ENCODE measurements at regions not wholly inside any gene's neighbourhood (a gene's known extent, or its start where the extent isn't known, plus 50 kb on each side); places are given as distances from the start of the nearest gene placed in this dataset.
A peak's percentile ranks its signal among the peaks of the same experiment; 100 is the strongest.

DNA sequence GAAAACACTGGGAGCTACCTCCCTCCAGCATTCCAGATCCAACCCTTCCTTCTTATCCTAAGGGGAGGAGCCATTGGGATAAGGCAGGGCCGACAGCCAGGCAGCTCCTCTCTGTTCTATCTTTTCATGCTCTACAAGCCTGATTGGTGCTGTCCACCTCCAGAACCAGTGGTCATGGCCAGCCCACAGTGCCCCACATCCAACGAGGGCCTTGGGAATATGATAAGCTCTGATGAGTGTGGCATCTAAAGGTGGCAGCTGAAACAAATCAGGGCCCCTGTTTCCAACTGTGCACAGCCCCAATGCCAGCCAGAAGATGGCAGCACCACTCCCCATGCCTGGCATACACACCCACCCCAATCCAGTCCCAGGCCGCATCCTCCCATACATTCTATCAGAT, 329.3 kb downstream of the C1D start:
- no peaks in the 10 kb centered on the region for H3K79me2 ChIP-seq (ENCODE audit: control insufficient read depth, insufficient read depth, low read length)
- no TSS peak for BruUV-seq (replicated peaks)
- ChIA-PET RAD21 (ENCODE audit: unreplicated experiment) (interaction anchor here (1.4 to 2.5 kb wide), 2 partner anchors 298 to 559 kb away, joined by 3 to 14 read pairs; no protein-coding TSS in a partner anchor), CTCF (interaction anchor here (0.7 to 3.5 kb wide), 10 partner anchors 8 to 298 kb away, joined by 3 to 43 read pairs (median 4); no protein-coding TSS in a partner anchor), SMC1A (ENCODE audit: uncharacterized antibody, unreplicated experiment) (interaction anchor here (1.0 to 1.8 kb wide), 5 partner anchors 10 to 558 kb away, joined by 3 to 13 read pairs (median 4); no protein-coding TSS in a partner anchor), POLR2A (no interaction called here)
- no peak overlapping the region for H3K4me2 ChIP-seq (ENCODE audit: control insufficient read depth, insufficient read depth)
- in situ Hi-C loops (cut with MboI) (no loop called here), intact Hi-C loops (cut with micrococcal nuclease; ENCODE audit: unreplicated experiment) (loop anchor here (1.0 to 5.0 kb wide), 2 partner anchors 109 to 298 kb away; no protein-coding TSS in a partner anchor)
- H3K9ac ChIP-seq (ENCODE audit: control insufficient read depth, insufficient read depth, low read length), result no peak overlapping the region
- H4K20me1 ChIP-seq (ENCODE audit: control insufficient read depth, insufficient read depth), result no peaks in the 10 kb centered on the region
- ATAC-seq (peak; percentile 83), DNase-seq (ENCODE audit: low read depth, low spot score) (no peak), FAIRE-seq (no peak)
- WGBS (ENCODE audit: insufficient coverage, insufficient replicate concordance, low lambda C conversion rate, missing lambda C conversion rate), result 0% methylated on average over 3 of the region's 3 CpGs
- H3K9me3 ChIP-seq (replicated peaks; ENCODE audit: control insufficient read depth, insufficient read depth, low read length), result no peaks in the 10 kb centered on the region
- H3K27me3 ChIP-seq (replicated peaks in 1 of 2; ENCODE audit: control insufficient read depth in 2 of 2, insufficient read depth in 2 of 2, low read length in 1 of 2), result 0 out of 4 replicates have a peak, but pooled peaks cover 0 to 1% of the 10 kb centered on the region in 2 experiments
- H3K36me3 ChIP-seq (ENCODE audit: control insufficient read depth in 2 of 2, insufficient read depth in 2 of 2, low read length in 1 of 2), result no peaks in the 10 kb centered on the region
- no peak overlapping the region for H2AFZ ChIP-seq (ENCODE audit: control insufficient read depth, low read depth, low read length)
- no peak overlapping the region for H3K27ac ChIP-seq (ENCODE audit: control insufficient read depth, insufficient read depth)
- no peak overlapping the region for H3K4me3 ChIP-seq
- no peaks in the 10 kb centered on the region for H3K4me1 ChIP-seq (ENCODE audit: control insufficient read depth, insufficient read depth, low read length)
- no peak for TF ChIP-seq JUND (IDR thresholded peaks at IDR 0.05; ENCODE audit: low read depth, low read length)
- TF ChIP-seq, protein P1, sequence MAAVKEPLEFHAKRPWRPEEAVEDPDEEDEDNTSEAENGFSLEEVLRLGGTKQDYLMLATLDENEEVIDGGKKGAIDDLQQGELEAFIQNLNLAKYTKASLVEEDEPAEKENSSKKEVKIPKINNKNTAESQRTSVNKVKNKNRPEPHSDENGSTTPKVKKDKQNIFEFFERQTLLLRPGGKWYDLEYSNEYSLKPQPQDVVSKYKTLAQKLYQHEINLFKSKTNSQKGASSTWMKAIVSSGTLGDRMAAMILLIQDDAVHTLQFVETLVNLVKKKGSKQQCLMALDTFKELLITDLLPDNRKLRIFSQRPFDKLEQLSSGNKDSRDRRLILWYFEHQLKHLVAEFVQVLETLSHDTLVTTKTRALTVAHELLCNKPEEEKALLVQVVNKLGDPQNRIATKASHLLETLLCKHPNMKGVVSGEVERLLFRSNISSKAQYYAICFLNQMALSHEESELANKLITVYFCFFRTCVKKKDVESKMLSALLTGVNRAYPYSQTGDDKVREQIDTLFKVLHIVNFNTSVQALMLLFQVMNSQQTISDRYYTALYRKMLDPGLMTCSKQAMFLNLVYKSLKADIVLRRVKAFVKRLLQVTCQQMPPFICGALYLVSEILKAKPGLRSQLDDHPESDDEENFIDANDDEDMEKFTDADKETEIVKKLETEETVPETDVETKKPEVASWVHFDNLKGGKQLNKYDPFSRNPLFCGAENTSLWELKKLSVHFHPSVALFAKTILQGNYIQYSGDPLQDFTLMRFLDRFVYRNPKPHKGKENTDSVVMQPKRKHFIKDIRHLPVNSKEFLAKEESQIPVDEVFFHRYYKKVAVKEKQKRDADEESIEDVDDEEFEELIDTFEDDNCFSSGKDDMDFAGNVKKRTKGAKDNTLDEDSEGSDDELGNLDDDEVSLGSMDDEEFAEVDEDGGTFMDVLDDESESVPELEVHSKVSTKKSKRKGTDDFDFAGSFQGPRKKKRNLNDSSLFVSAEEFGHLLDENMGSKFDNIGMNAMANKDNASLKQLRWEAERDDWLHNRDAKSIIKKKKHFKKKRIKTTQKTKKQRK (IDR thresholded peaks at IDR 0.05; ENCODE audit: low read depth, low read length), result no peak
- TF ChIP-seq EGR1 (IDR thresholded peaks at IDR 0.05; ENCODE audit: borderline replicate concordance in 1 of 2, low read depth in 2 of 2, low read length in 2 of 2), result no peak
- no peak for TF ChIP-seq CBFB (IDR thresholded peaks at IDR 0.05; ENCODE audit: low read depth)
- TF ChIP-seq, protein P2, sequence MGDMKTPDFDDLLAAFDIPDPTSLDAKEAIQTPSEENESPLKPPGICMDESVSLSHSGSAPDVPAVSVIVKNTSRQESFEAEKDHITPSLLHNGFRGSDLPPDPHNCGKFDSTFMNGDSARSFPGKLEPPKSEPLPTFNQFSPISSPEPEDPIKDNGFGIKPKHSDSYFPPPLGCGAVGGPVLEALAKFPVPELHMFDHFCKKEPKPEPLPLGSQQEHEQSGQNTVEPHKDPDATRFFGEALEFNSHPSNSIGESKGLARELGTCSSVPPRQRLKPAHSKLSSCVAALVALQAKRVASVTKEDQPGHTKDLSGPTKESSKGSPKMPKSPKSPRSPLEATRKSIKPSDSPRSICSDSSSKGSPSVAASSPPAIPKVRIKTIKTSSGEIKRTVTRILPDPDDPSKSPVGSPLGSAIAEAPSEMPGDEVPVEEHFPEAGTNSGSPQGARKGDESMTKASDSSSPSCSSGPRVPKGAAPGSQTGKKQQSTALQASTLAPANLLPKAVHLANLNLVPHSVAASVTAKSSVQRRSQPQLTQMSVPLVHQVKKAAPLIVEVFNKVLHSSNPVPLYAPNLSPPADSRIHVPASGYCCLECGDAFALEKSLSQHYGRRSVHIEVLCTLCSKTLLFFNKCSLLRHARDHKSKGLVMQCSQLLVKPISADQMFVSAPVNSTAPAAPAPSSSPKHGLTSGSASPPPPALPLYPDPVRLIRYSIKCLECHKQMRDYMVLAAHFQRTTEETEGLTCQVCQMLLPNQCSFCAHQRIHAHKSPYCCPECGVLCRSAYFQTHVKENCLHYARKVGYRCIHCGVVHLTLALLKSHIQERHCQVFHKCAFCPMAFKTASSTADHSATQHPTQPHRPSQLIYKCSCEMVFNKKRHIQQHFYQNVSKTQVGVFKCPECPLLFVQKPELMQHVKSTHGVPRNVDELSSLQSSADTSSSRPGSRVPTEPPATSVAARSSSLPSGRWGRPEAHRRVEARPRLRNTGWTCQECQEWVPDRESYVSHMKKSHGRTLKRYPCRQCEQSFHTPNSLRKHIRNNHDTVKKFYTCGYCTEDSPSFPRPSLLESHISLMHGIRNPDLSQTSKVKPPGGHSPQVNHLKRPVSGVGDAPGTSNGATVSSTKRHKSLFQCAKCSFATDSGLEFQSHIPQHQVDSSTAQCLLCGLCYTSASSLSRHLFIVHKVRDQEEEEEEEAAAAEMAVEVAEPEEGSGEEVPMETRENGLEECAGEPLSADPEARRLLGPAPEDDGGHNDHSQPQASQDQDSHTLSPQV (IDR thresholded peaks at IDR 0.05), result no peak
- TF ChIP-seq FOXK2 (IDR thresholded peaks at IDR 0.05), result no peak
- TF ChIP-seq STAT3 (IDR thresholded peaks at IDR 0.05; ENCODE audit: low read depth, low read length), result no peak
- TF ChIP-seq, protein P3, sequence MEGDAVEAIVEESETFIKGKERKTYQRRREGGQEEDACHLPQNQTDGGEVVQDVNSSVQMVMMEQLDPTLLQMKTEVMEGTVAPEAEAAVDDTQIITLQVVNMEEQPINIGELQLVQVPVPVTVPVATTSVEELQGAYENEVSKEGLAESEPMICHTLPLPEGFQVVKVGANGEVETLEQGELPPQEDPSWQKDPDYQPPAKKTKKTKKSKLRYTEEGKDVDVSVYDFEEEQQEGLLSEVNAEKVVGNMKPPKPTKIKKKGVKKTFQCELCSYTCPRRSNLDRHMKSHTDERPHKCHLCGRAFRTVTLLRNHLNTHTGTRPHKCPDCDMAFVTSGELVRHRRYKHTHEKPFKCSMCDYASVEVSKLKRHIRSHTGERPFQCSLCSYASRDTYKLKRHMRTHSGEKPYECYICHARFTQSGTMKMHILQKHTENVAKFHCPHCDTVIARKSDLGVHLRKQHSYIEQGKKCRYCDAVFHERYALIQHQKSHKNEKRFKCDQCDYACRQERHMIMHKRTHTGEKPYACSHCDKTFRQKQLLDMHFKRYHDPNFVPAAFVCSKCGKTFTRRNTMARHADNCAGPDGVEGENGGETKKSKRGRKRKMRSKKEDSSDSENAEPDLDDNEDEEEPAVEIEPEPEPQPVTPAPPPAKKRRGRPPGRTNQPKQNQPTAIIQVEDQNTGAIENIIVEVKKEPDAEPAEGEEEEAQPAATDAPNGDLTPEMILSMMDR (IDR thresholded peaks at IDR 0.05 in 2 of 3, conservative IDR thresholded peaks at IDR 0.05 in 1 of 3; ENCODE audit: control insufficient read depth in 2 of 3, extremely low read depth in 1 of 3, insufficient read depth in 1 of 3, low read depth in 3 of 3, low read length in 3 of 3), result peak; percentile 17 to 61 (median 29); a peak in 5 of 6 replicates
- TF ChIP-seq TBL1XR1 (IDR thresholded peaks at IDR 0.05; ENCODE audit: low read depth, low read length), result no peak

All from GM12878 (cell line).